LNCaP clone FGC (cell line): ENCODE measurements at regions not wholly inside any gene's neighbourhood (a gene's known extent, or its start where the extent isn't known, plus 50 kb on each side); places are given as distances from the start of the nearest gene placed in this dataset.

Experiments
- DNase-seq: peaks from one replicate; pipeline ENCODE4 v3.0.0-alpha.2; 2011; ENCODE audit warnings: low read depth
- H3K4me3 ChIP-seq: 2 replicates; pipeline ENCODE4 v1.5.1; 2011; ENCODE audit warnings: mild to moderate bottlenecking, low read depth, low read length, control low read depth
- TF ChIP-seq, protein P1 (sequence below): IDR thresholded peaks from 2 replicates; pipeline ENCODE4 v1.5.1; 2012; ENCODE audit warnings: mild to moderate bottlenecking; ENCODE audit not compliant: control insufficient read depth, insufficient read depth; ENCODE audit errors: extremely low read depth

DNA sequence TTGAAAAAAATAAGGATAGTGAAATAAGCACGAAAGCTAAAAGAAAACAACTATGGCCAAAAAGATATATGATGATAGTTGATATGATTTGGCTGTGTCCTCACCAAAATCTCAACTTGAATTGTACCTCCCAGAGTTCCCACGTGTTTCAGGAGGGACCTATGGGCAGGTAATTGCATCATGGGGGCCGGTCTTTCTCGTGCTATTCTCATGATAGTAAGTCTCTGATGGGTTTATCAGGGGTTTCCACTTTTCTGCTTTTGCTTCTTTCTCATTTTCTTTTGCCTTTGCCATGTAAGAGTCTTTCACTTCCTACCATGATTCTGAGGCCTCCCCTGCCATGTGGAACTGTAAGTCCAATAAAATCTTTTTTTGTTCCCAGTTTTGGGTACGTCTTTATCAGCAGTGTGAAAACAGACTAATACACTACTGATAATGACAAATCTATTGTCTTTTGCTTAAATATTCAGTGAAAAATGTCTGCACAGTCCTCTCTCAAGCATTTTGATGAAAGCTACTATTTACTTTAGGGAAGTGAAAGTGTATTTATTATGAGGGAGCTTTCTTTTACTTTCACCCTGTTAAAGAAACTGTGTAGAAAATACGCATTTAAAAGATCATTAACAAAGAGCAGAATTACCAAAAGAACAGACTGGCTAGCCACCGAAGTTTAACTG is 389.1 kb downstream of the HTR1B start:
- TF ChIP-seq, protein P1, sequence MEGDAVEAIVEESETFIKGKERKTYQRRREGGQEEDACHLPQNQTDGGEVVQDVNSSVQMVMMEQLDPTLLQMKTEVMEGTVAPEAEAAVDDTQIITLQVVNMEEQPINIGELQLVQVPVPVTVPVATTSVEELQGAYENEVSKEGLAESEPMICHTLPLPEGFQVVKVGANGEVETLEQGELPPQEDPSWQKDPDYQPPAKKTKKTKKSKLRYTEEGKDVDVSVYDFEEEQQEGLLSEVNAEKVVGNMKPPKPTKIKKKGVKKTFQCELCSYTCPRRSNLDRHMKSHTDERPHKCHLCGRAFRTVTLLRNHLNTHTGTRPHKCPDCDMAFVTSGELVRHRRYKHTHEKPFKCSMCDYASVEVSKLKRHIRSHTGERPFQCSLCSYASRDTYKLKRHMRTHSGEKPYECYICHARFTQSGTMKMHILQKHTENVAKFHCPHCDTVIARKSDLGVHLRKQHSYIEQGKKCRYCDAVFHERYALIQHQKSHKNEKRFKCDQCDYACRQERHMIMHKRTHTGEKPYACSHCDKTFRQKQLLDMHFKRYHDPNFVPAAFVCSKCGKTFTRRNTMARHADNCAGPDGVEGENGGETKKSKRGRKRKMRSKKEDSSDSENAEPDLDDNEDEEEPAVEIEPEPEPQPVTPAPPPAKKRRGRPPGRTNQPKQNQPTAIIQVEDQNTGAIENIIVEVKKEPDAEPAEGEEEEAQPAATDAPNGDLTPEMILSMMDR = no peak
- DNase-seq = no peak
- no peak overlapping the region for H3K4me3 ChIP-seq

DNA sequence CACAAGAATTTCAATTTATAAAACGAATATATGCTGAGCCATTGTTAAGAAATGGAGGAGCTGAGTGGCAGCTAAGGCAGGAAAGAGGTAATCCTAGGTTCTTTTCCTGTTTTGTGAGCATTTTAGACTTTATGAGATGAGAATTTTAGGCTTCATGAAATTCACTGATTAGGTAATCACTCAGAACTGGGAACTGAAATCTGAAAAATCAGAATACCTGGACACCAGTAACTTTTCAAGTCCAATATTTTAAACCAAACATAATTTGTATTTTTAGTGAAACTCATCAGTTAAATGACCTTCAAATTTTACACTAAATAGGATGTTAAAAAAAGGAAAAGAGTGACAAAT is 389.9 kb downstream of the HTR1B start:
- TF ChIP-seq, protein P1 = no peak
- no peak overlapping the region for H3K4me3 ChIP-seq
- no peak for DNase-seq

DNA sequence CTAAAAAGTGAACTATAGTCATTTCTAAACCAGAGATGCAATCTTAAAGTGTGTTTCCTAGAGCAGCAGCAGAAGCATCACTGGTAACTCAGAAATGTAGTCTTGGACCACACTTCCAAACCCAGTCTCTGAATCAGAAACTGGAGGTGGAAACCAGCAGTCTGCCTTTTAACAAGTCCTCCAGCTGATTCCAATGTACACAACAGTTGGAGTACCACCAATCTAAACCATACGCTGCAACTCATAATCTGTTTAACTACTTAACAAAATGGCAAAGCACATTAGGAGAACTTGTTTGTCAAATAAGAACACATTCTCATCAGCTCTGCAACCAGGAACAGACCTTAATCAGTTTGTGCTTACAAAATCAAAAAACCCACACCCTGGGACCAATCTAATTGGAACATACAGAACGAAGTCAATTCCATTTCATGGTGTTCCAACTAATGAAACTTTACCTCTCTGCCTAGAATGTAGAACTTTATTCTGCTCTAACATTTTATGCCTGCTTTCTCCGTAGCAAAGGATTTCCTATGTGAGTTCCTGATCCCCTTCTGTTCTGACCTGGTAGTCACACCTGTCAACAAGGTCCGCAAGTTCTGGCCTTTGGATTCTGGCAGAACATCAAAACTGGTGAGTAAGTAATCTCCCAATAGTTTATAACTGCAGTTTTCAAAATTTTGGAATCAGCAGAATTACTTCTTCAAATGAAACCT is 390.4 kb downstream of the HTR1B start:
- peak; percentile 63 for DNase-seq
- TF ChIP-seq, protein P1 = no peak
- no peak overlapping the region for H3K4me3 ChIP-seq

DNA sequence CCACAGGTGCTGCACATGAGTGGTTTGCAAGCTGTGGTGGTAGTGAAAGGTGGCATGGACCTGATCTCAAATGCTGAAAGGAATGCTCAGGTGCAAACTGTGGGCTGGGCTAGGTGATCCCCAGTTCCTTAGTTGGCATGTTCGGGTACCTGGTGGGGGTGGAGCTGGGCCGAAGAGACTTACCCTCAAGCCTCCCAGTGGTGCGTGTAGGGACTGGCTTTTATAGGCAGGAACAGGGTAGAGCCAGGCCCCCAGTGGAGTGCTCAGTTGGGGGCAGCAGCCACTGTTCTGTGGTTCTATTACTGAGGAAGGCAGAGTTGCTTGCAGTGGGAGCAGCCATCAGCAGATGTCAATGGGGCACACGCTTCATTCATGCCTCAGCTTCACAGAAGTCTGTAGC is 399.8 kb downstream of the HTR1B start:
- no peak for DNase-seq
- no peak overlapping the region for H3K4me3 ChIP-seq
- TF ChIP-seq, protein P1 = no peak

DNA sequence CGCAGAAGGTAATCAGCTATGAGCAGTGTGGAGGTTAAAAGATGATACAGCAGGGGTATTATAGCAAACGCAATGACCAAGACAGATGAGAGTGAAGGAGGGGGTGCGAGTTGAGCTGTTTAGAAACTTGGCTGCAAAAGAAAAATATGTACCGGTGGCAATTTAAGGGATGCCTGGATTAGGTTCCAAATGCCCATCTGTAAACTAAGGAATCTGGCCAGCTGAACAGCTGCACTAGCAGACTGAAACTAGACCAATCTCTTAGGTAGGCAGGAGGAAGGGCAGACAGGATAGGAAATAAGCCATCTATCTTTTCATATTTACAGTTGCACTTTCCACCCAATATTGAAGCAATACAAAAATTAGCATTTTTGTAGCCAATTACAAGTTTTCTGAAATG is 407.6 kb downstream of the HTR1B start:
- TF ChIP-seq, protein P1 = no peak
- no peak overlapping the region for H3K4me3 ChIP-seq
- no peak for DNase-seq

DNA sequence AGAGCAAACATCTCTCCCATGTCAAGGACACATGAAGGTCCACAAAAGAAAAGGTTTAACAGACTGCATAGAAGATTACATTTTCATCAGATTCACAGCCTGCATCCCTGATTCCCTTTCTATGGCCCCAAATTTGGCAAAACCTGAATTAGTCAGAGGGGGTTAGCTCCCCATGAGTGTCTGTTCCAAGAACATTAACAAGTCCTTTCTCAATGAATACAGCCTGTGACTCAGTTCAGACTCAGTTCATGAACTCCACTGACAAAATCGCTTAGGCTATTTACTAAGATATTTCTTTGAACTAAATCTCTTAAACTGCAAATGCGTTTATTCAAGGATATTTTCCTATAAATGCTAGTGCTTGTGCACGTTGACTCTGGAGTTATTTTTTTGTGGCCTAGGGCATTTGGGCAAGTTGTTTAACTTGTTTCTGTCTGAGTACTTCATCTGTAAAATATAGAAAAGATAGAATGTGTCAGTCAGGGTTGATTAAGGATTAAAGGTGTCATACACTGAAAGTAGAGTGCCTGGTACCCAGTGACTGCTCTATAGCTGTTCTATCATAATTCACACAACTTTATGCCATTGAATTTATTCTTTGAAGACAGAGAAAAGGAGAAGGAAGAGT is 422.6 kb downstream of the HTR1B start:
- TF ChIP-seq, protein P1 = no peak
- no peak overlapping the region for H3K4me3 ChIP-seq
- DNase-seq = no peak
